ENCODE measurements at regions not wholly inside any gene's neighbourhood (a gene's known extent, or its start where the extent isn't known, plus 50 kb on each side); places are given as distances from the start of the nearest gene placed in this dataset.
A peak's percentile ranks its signal among the peaks of the same experiment; 100 is the strongest.

DNA sequence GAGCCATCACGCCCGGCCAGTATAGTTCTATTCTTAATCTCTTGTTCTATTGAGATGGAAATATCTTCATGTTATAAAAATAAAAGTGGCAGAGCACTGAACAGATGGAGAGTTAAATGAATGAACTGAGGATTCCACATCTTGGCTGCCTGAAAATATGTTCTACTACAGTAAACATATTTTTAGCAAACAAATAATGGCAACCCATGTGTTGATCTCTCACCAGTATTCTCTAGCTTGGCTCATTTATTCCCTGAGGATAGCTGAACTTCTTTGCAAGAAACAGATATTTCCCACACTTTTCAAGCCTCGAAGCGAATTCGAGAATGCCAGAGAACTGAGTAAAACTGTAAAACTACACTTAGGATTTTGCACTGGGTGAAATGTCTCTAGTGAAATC is 58.9 kb downstream of the DIRAS3 start:
- intact Hi-C loops (cut with DNase I; ENCODE audit: low total_unique reads), result no loop called here
- H3K9me3 ChIP-seq, result no peaks in the 10 kb centered on the region
- no peak overlapping the region for H3K27ac ChIP-seq
- H3K4me3 ChIP-seq, result no peak overlapping the region
- 84 to 87% methylated on average over 5 of the region's 5 CpGs for WGBS, 2 donors
- no peak for DNase-seq
- no peaks in the 10 kb centered on the region for H3K36me3 ChIP-seq (ENCODE audit: low read depth, missing control alignments)
- H3K27me3 ChIP-seq, result no peaks in the 10 kb centered on the region
- H3K4me1 ChIP-seq, result peaks cover 6% of the 10 kb centered on the region
- TF ChIP-seq, protein P1, sequence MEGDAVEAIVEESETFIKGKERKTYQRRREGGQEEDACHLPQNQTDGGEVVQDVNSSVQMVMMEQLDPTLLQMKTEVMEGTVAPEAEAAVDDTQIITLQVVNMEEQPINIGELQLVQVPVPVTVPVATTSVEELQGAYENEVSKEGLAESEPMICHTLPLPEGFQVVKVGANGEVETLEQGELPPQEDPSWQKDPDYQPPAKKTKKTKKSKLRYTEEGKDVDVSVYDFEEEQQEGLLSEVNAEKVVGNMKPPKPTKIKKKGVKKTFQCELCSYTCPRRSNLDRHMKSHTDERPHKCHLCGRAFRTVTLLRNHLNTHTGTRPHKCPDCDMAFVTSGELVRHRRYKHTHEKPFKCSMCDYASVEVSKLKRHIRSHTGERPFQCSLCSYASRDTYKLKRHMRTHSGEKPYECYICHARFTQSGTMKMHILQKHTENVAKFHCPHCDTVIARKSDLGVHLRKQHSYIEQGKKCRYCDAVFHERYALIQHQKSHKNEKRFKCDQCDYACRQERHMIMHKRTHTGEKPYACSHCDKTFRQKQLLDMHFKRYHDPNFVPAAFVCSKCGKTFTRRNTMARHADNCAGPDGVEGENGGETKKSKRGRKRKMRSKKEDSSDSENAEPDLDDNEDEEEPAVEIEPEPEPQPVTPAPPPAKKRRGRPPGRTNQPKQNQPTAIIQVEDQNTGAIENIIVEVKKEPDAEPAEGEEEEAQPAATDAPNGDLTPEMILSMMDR (IDR thresholded peaks at IDR 0.05), result no peak
- TF ChIP-seq POLR2A (IDR thresholded peaks at IDR 0.05), result no peak

DNA sequence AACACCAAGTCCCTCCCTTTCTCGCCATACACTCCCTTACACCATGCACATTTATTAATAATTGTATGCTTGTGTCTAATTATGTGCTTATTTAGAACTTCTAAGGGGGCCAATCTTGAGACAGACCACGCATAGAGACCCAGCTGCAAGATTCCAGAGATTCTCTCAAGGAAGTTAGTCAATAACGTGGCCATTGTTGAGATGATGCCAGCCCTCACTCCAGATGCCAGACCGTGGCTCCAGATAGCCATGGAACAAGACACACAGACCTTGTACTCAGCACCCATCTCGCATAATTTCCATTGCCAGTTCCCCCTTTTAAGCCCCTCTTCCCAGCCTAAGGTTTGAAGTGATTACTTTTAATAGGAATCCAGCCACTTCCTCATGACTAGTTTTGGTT is 62.4 kb downstream of the DIRAS3 start:
- TF ChIP-seq, protein P1 (IDR thresholded peaks at IDR 0.05), result no peak
- TF ChIP-seq POLR2A (IDR thresholded peaks at IDR 0.05), result no peak
- Histone ChIP-seq H3K4me1 (peaks cover 6% of the 10 kb centered on the region), H3K36me3 (ENCODE audit: low read depth, missing control alignments) (no peaks in the 10 kb centered on the region), H3K4me3 (no peak overlapping the region), H3K27me3 (no peaks in the 10 kb centered on the region), H3K27ac (no peak overlapping the region), H3K9me3 (no peaks in the 10 kb centered on the region)
- peak; percentile 14 for DNase-seq
- intact Hi-C loops (cut with DNase I; ENCODE audit: low total_unique reads), result no loop called here
- WGBS, 2 donors, result 40 to 59% methylated on average over 5 of the region's 5 CpGs

DNA sequence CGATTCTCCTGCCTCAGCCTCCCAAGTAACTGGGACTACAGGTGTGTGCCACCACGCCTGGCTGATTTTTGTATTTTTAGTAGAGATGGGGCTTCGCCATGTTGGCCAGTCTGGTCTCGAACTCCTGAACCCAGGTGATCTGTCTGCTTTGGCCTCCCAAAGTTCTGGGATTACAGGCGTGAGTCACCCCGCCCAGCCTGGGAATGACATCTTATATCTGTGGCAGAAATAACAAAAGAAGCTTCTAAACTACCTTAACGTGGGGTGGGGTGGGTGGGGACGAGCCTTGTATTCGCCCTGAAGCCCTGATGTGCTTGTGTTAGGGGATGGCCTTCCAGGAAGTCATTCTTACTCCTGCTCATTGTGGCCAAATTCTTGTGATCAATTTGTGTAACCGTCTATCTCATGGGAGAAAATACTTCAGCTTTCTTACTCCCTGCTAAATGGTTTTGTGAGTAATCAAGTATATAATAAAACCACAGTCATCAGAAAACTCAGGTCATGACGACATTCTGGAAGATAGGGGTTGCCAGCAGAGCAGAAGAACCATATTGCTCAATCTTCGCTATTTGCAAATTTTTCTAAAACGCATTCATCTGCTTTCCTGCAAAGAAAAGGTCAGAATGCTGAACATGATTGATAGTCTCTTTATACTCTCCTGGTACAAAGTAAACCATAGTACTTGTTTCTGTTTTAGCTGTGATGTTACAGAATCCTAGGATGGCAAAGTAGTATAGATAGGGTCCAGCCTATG is 63.2 kb downstream of the DIRAS3 start:
- H3K4me1 ChIP-seq, result peaks cover 6% of the 10 kb centered on the region
- no peak for DNase-seq
- H3K27ac ChIP-seq, result no peak overlapping the region
- TF ChIP-seq, protein P1 (IDR thresholded peaks at IDR 0.05), result no peak
- no peak for TF ChIP-seq POLR2A (IDR thresholded peaks at IDR 0.05)
- intact Hi-C loops (cut with DNase I; ENCODE audit: low total_unique reads), result no loop called here
- no peaks in the 10 kb centered on the region for H3K36me3 ChIP-seq (ENCODE audit: low read depth, missing control alignments)
- H3K9me3 ChIP-seq, result no peaks in the 10 kb centered on the region
- no peaks in the 10 kb centered on the region for H3K27me3 ChIP-seq
- H3K4me3 ChIP-seq, result no peak overlapping the region
- WGBS, 2 donors, result 75 to 76% methylated on average over 13 of the region's 13 CpGs

DNA sequence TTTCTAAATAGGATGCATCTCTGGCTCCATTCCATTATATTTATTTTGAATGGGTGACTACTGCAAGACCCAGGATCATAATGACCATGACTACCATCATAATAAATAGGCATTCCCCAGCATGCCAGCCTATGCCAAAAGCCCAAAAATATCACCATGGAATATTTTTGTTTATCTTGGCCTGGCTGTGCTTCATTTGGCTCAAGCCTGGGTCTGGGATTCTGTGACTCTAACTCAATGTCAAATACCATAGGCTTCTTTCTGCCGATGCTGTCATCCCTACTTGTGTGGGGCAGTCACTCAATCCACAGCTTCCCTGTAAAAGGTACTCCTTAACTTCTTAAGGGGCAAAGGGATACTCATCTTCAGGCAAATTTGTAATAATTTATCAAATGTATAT is 66.6 kb downstream of the DIRAS3 start:
- TF ChIP-seq, protein P1 (IDR thresholded peaks at IDR 0.05), result no peak
- TF ChIP-seq POLR2A (IDR thresholded peaks at IDR 0.05), result no peak
- 67 to 85% methylated on average over 1 of the region's 1 CpG for WGBS, 2 donors
- Histone ChIP-seq H3K4me1 (peaks cover 6% of the 10 kb centered on the region), H3K36me3 (ENCODE audit: low read depth, missing control alignments) (no peaks in the 10 kb centered on the region), H3K27me3 (no peaks in the 10 kb centered on the region), H3K4me3 (no peak overlapping the region), H3K9me3 (no peaks in the 10 kb centered on the region), H3K27ac (no peak overlapping the region)
- no peak for DNase-seq
- intact Hi-C loops (cut with DNase I; ENCODE audit: low total_unique reads), result no loop called here

DNA sequence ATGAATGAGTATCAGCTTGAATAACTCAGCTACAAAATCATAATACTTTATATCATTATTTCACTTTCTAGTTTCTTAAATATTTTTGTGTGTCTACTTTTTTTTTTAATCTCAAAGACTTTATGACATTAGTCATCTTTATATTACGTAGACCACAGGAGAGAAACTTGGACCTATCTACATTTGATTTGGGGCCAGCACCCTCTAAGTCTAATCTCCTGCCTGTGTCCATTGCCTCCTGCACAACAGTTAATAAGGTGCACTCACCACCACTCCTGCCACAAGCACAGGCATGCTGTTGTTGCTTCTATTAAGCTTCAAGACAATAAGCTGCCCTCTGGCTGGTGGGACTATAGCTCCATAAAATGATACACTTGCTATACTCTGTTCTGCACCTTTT is 70.4 kb downstream of the DIRAS3 start:
- intact Hi-C loops (cut with DNase I; ENCODE audit: low total_unique reads), result no loop called here
- H3K4me3 ChIP-seq, result no peak overlapping the region

More for the DNA sequence above, 70.4 kb downstream of the DIRAS3 start:
- Histone ChIP-seq H3K27me3 (no peaks in the 10 kb centered on the region), H3K27ac (no peak overlapping the region), H3K4me1 (no peaks in the 10 kb centered on the region), H3K9me3 (no peaks in the 10 kb centered on the region), H3K36me3 (ENCODE audit: low read depth, missing control alignments) (no peaks in the 10 kb centered on the region)
- 64 to 68% methylated on average over 1 of the region's 1 CpG for WGBS, 2 donors
- no peak for TF ChIP-seq POLR2A (IDR thresholded peaks at IDR 0.05)
- TF ChIP-seq, protein P1 (IDR thresholded peaks at IDR 0.05), result no peak
- DNase-seq, result no peak
